GM23338 (cell line): ENCODE measurements at regions not wholly inside any gene's neighbourhood (a gene's known extent, or its start where the extent isn't known, plus 50 kb on each side); places are given as distances from the start of the nearest gene placed in this dataset.

ENCODE experiments used
- ATAC-seq: fragments of 200-7000 bp; cut with Tn5 transposase; 3 replicates; pipeline ENCODE4 v1.9.1; 2020
- DNase-seq: peaks from one replicate; pipeline ENCODE4 v3.0.0-alpha.2; 2015; ENCODE audit warnings: low spot score
- H2AFZ ChIP-seq: fragments of 200-600 bp; sonication (generic); 2 replicates; pipeline ENCODE4 v1.8.0; 2016; ENCODE audit warnings: antibody characterized with exemption, mild to moderate bottlenecking, moderate library complexity
- H3F3A ChIP-seq: fragments of 200-600 bp; sonication (generic); replicated peaks from 2 replicates; pipeline ENCODE4 v1.8.0; 2017; ENCODE audit warnings: antibody characterized with exemption, mixed run types, low read depth
- H3K27ac ChIP-seq: fragments of 200-600 bp; sonication (generic); 2 replicates; pipeline ENCODE4 v1.6.1; 2016; ENCODE audit warnings: low read depth
- H3K27me3 ChIP-seq: fragments of 200-600 bp; sonication (generic); 2 replicates; pipeline ENCODE4 v1.8.0; 2016; ENCODE audit warnings: mild to moderate bottlenecking, mixed run types, moderate library complexity; ENCODE audit not compliant: insufficient read depth
- H3K36me3 ChIP-seq: fragments of 200-600 bp; sonication (generic); 2 replicates; pipeline ENCODE4 v1.8.0; 2016; ENCODE audit warnings: mild to moderate bottlenecking; ENCODE audit not compliant: insufficient read depth
- H3K4me1 ChIP-seq: fragments of 200-600 bp; sonication (generic); 2 replicates; pipeline ENCODE4 v1.8.0; 2016; ENCODE audit warnings: mild to moderate bottlenecking, moderate library complexity; ENCODE audit not compliant: insufficient read depth
- H3K4me2 ChIP-seq: fragments of 200-600 bp; sonication (generic); 2 replicates; pipeline ENCODE4 v1.7.1; 2017; ENCODE audit warnings: mixed run types
- H3K4me3 ChIP-seq: fragments of 200-600 bp; sonication (generic); 2 replicates; pipeline ENCODE4 v1.6.1; 2016; ENCODE audit warnings: mixed run types
- H3K79me2 ChIP-seq: fragments of 200-600 bp; sonication (generic); replicated peaks from 2 replicates; pipeline ENCODE4 v1.8.0; 2017; ENCODE audit warnings: mild to moderate bottlenecking; ENCODE audit not compliant: insufficient read depth
- H3K9me2 ChIP-seq: fragments of 200-600 bp; sonication (generic); 2 replicates; pipeline ENCODE4 v1.8.0; 2017; ENCODE audit not compliant: insufficient read depth
- H4K20me1 ChIP-seq: fragments of 200-600 bp; sonication (generic); replicated peaks from 2 replicates; pipeline ENCODE4 v1.8.0; 2017; ENCODE audit warnings: mild to moderate bottlenecking; ENCODE audit not compliant: insufficient read depth
- H3K27ac Mint-ChIP-seq: 2 replicates; pipeline ENCODE4 v1.8.0; 2020; ENCODE audit warnings: inconsistent platforms, mild to moderate bottlenecking, moderate library complexity, mixed read lengths
- H3K27me3 Mint-ChIP-seq: 3 replicates; pipeline ENCODE4 v1.8.0; 2022; ENCODE audit warnings: low read depth, mild to moderate bottlenecking, moderate library complexity, mixed read lengths, inconsistent platforms; ENCODE audit not compliant: insufficient read depth, poor library complexity
- H3K36me3 Mint-ChIP-seq: 3 replicates; pipeline ENCODE4 v1.8.0; 2021; ENCODE audit warnings: low read depth, mild to moderate bottlenecking, inconsistent platforms, moderate library complexity, mixed read lengths
- H3K4me1 Mint-ChIP-seq: 3 replicates; pipeline ENCODE4 v1.8.0; 2020; ENCODE audit warnings: mild to moderate bottlenecking, inconsistent platforms, mixed read lengths
- H3K4me3 Mint-ChIP-seq: 3 replicates; pipeline ENCODE4 v1.8.0; 2021; ENCODE audit warnings: moderate library complexity, mild to moderate bottlenecking, inconsistent platforms, mixed read lengths
- H3K9me3 Mint-ChIP-seq: 3 replicates; pipeline ENCODE4 v1.8.0; 2020; ENCODE audit warnings: moderate library complexity, mild to moderate bottlenecking, inconsistent platforms, mixed read lengths
- CREB1 ChIP-seq: fragments of 250-450 bp; sonication (Bioruptor Pico); IDR thresholded peaks from 2 replicates; pipeline ENCODE4 v1.5.0; 2020; ENCODE audit warnings: low read depth, mild to moderate bottlenecking, moderate library complexity
- EZH2 ChIP-seq: fragments of 200-600 bp; sonication (generic); IDR thresholded peaks from one replicate; pipeline ENCODE4 v1.8.0; 2017; ENCODE audit warnings: antibody characterized with exemption, mild to moderate bottlenecking, low read depth; ENCODE audit not compliant: unreplicated experiment
- EZH2phosphoT487 ChIP-seq: fragments of 200-600 bp; sonication (generic); IDR thresholded peaks from one replicate; pipeline ENCODE4 v1.8.1; 2018; ENCODE audit warnings: antibody characterized with exemption; ENCODE audit not compliant: unreplicated experiment
- JUNB ChIP-seq: IDR thresholded peaks from one replicate; pipeline ENCODE4 v1.6.1; 2016; ENCODE audit warnings: antibody characterized with exemption; ENCODE audit not compliant: unreplicated experiment
- NANOG ChIP-seq: IDR thresholded peaks from 2 replicates; pipeline ENCODE4 v1.6.1; 2016; ENCODE audit warnings: antibody characterized with exemption, borderline replicate concordance
- POLR2AphosphoS5 ChIP-seq: IDR thresholded peaks from 2 replicates; pipeline ENCODE4 v1.6.1; 2016; ENCODE audit warnings: antibody characterized with exemption, low read depth
- STAT1 ChIP-seq: IDR thresholded peaks from one replicate; pipeline ENCODE4 v1.6.1; 2016; ENCODE audit warnings: antibody characterized with exemption; ENCODE audit not compliant: unreplicated experiment
- ZNF114 ChIP-seq: fragments of 250-450 bp; sonication (Bioruptor Pico); IDR thresholded peaks from 2 replicates; pipeline ENCODE4 v1.5.0; 2020; ENCODE audit warnings: mild to moderate bottlenecking, moderate library complexity
- ZNF331 ChIP-seq: fragments of 250-450 bp; sonication (Bioruptor Pico); IDR thresholded peaks from 2 replicates; pipeline ENCODE4 v1.5.0; 2020; ENCODE audit warnings: low read depth, mild to moderate bottlenecking, moderate library complexity
- TF ChIP-seq, protein P1 (sequence below), 2 experiments: fragments of 200-600 bp in 1 of 2; sonication (generic) in 1 of 2; conservative IDR thresholded peaks; 2 replicates each; pipeline versions ENCODE4 v1.5.1 to v1.6.1; 2016 to 2017; ENCODE audit warnings: antibody characterized with exemption in 2 of 2, low read depth in 2 of 2, mild to moderate bottlenecking in 2 of 2, moderate library complexity in 1 of 2
- TF ChIP-seq, protein P2 (sequence below): fragments of 250-450 bp; sonication (Bioruptor Pico); IDR thresholded peaks from 2 replicates; pipeline ENCODE4 v1.5.0; 2020; ENCODE audit warnings: mild to moderate bottlenecking, moderate library complexity
- TF ChIP-seq, protein P3 (sequence below): IDR thresholded peaks from 2 replicates; pipeline ENCODE4 v1.6.1; 2016; ENCODE audit warnings: antibody characterized with exemption
- TF ChIP-seq, protein P4 (sequence below): IDR thresholded peaks from one replicate; pipeline ENCODE4 v1.6.1; 2018; ENCODE audit warnings: antibody characterized with exemption; ENCODE audit not compliant: unreplicated experiment

DNA sequence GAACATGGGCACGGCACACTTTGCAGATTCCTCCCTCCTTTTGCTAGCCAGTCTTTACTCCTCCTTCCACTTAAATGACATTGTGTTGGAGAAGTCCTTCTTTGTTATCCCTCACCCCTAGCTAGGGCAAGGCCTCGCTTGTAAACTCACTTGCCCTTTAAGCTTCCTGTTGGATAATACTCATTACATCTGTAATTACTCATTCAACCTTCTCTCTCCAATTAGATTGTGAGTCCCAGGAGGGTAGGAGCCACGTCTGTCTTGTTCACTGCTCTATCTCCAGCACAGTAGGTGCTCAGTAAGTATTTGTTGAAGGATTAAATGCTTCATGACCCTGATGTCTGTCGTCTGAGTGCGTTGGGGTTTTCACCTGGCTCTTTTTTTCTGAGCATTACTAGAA is 98.7 kb upstream of the USP24 start:
- ATAC-seq = no peak
- Mint-ChIP-seq H3K36me3 (no peaks in the 10 kb centered on the region), H3K4me3 (no peak overlapping the region), H3K27me3 (peaks cover 2% of the 10 kb centered on the region), H3K9me3 (no peaks in the 10 kb centered on the region), H3K4me1 (peaks cover 3% of the 10 kb centered on the region; the same call in 1 of the 3 replicates), H3K27ac (no peak overlapping the region)
- H4K20me1 ChIP-seq = no peaks in the 10 kb centered on the region
- no peak overlapping the region for H3K4me2 ChIP-seq
- H3K27ac ChIP-seq = no peak overlapping the region
- H3K4me1 ChIP-seq = no peaks in the 10 kb centered on the region
- no peak for DNase-seq
- no peaks in the 10 kb centered on the region for H3K79me2 ChIP-seq
- H3K9me2 ChIP-seq = peaks cover 2% of the 10 kb centered on the region; the same call in 1 of the 2 replicates
- H3K36me3 ChIP-seq = no peaks in the 10 kb centered on the region
- H3F3A ChIP-seq = no peaks in the 10 kb centered on the region
- H2AFZ ChIP-seq = no peak overlapping the region
- no peaks in the 10 kb centered on the region for H3K27me3 ChIP-seq
- H3K4me3 ChIP-seq = no peak overlapping the region
- TF ChIP-seq CREB1 (no peak), STAT1 (no peak), EZH2phosphoT487 (no peak), POLR2AphosphoS5 (no peak), EZH2 (no peak), NANOG (no peak), JUNB (no peak), ZNF331 (CRISPR knock-in tag) (no peak), ZNF114 (CRISPR knock-in tag) (no peak)
- TF ChIP-seq, protein P1, sequence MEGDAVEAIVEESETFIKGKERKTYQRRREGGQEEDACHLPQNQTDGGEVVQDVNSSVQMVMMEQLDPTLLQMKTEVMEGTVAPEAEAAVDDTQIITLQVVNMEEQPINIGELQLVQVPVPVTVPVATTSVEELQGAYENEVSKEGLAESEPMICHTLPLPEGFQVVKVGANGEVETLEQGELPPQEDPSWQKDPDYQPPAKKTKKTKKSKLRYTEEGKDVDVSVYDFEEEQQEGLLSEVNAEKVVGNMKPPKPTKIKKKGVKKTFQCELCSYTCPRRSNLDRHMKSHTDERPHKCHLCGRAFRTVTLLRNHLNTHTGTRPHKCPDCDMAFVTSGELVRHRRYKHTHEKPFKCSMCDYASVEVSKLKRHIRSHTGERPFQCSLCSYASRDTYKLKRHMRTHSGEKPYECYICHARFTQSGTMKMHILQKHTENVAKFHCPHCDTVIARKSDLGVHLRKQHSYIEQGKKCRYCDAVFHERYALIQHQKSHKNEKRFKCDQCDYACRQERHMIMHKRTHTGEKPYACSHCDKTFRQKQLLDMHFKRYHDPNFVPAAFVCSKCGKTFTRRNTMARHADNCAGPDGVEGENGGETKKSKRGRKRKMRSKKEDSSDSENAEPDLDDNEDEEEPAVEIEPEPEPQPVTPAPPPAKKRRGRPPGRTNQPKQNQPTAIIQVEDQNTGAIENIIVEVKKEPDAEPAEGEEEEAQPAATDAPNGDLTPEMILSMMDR (conservative IDR thresholded peaks at IDR 0.05; ENCODE audit: low read depth in 2 of 2) = no peak
- TF ChIP-seq, protein P2, sequence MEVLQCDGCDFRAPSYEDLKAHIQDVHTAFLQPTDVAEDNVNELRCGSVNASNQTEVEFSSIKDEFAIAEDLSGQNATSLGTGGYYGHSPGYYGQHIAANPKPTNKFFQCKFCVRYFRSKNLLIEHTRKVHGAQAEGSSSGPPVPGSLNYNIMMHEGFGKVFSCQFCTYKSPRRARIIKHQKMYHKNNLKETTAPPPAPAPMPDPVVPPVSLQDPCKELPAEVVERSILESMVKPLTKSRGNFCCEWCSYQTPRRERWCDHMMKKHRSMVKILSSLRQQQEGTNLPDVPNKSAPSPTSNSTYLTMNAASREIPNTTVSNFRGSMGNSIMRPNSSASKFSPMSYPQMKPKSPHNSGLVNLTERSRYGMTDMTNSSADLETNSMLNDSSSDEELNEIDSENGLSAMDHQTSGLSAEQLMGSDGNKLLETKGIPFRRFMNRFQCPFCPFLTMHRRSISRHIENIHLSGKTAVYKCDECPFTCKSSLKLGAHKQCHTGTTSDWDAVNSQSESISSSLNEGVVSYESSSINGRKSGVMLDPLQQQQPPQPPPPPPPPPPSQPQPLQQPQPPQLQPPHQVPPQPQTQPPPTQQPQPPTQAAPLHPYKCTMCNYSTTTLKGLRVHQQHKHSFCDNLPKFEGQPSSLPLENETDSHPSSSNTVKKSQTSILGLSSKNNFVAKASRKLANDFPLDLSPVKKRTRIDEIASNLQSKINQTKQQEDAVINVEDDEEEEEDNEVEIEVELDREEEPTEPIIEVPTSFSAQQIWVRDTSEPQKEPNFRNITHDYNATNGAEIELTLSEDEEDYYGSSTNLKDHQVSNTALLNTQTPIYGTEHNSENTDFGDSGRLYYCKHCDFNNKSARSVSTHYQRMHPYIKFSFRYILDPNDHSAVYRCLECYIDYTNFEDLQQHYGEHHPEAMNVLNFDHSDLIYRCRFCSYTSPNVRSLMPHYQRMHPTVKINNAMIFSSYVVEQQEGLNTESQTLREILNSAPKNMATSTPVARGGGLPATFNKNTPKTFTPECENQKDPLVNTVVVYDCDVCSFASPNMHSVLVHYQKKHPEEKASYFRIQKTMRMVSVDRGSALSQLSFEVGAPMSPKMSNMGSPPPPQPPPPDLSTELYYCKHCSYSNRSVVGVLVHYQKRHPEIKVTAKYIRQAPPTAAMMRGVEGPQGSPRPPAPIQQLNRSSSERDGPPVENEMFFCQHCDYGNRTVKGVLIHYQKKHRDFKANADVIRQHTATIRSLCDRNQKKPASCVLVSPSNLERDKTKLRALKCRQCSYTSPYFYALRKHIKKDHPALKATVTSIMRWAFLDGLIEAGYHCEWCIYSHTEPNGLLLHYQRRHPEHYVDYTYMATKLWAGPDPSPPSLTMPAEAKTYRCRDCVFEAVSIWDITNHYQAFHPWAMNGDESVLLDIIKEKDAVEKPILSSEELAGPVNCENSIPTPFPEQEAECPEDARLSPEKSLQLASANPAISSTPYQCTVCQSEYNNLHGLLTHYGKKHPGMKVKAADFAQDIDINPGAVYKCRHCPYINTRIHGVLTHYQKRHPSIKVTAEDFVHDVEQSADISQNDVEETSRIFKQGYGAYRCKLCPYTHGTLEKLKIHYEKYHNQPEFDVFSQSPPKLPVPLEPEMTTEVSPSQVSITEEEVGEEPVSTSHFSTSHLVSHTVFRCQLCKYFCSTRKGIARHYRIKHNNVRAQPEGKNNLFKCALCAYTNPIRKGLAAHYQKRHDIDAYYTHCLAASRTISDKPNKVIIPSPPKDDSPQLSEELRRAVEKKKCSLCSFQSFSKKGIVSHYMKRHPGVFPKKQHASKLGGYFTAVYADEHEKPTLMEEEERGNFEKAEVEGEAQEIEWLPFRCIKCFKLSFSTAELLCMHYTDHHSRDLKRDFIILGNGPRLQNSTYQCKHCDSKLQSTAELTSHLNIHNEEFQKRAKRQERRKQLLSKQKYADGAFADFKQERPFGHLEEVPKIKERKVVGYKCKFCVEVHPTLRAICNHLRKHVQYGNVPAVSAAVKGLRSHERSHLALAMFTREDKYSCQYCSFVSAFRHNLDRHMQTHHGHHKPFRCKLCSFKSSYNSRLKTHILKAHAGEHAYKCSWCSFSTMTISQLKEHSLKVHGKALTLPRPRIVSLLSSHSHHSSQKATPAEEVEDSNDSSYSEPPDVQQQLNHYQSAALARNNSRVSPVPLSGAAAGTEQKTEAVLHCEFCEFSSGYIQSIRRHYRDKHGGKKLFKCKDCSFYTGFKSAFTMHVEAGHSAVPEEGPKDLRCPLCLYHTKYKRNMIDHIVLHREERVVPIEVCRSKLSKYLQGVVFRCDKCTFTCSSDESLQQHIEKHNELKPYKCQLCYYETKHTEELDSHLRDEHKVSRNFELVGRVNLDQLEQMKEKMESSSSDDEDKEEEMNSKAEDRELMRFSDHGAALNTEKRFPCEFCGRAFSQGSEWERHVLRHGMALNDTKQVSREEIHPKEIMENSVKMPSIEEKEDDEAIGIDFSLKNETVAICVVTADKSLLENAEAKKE = no peak
- TF ChIP-seq, protein P3, sequence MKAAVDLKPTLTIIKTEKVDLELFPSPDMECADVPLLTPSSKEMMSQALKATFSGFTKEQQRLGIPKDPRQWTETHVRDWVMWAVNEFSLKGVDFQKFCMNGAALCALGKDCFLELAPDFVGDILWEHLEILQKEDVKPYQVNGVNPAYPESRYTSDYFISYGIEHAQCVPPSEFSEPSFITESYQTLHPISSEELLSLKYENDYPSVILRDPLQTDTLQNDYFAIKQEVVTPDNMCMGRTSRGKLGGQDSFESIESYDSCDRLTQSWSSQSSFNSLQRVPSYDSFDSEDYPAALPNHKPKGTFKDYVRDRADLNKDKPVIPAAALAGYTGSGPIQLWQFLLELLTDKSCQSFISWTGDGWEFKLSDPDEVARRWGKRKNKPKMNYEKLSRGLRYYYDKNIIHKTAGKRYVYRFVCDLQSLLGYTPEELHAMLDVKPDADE = no peak
- TF ChIP-seq, protein P4, sequence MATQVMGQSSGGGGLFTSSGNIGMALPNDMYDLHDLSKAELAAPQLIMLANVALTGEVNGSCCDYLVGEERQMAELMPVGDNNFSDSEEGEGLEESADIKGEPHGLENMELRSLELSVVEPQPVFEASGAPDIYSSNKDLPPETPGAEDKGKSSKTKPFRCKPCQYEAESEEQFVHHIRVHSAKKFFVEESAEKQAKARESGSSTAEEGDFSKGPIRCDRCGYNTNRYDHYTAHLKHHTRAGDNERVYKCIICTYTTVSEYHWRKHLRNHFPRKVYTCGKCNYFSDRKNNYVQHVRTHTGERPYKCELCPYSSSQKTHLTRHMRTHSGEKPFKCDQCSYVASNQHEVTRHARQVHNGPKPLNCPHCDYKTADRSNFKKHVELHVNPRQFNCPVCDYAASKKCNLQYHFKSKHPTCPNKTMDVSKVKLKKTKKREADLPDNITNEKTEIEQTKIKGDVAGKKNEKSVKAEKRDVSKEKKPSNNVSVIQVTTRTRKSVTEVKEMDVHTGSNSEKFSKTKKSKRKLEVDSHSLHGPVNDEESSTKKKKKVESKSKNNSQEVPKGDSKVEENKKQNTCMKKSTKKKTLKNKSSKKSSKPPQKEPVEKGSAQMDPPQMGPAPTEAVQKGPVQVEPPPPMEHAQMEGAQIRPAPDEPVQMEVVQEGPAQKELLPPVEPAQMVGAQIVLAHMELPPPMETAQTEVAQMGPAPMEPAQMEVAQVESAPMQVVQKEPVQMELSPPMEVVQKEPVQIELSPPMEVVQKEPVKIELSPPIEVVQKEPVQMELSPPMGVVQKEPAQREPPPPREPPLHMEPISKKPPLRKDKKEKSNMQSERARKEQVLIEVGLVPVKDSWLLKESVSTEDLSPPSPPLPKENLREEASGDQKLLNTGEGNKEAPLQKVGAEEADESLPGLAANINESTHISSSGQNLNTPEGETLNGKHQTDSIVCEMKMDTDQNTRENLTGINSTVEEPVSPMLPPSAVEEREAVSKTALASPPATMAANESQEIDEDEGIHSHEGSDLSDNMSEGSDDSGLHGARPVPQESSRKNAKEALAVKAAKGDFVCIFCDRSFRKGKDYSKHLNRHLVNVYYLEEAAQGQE = no peak
